Fibroblast of the aortic adventitia (primary cell): ENCODE measurements at regions not wholly inside any gene's neighbourhood (a gene's known extent, or its start where the extent isn't known, plus 50 kb on each side); places are given as distances from the start of the nearest gene placed in this dataset.

ENCODE experiments used
- DNase-seq: peaks from one replicate; pipeline ENCODE4 v3.0.0-alpha.2; 2010; ENCODE audit warnings: low read depth
- H3K4me3 ChIP-seq: 2 replicates; pipeline ENCODE4 v1.5.1; 2011; ENCODE audit warnings: low read depth, mild to moderate bottlenecking, control low read depth, low read length, moderate library complexity
- TF ChIP-seq, protein P1 (sequence below): IDR thresholded peaks from 2 replicates; pipeline ENCODE4 v1.5.1; 2011; ENCODE audit warnings: mild to moderate bottlenecking, low read length, control low read depth, inconsistent platforms; ENCODE audit not compliant: insufficient read depth

GRCh38 chr2:40886655-40887054 is 434.8 kb upstream of the SLC8A1 start:
- DNase-seq: no peak
- TF ChIP-seq, protein P1, sequence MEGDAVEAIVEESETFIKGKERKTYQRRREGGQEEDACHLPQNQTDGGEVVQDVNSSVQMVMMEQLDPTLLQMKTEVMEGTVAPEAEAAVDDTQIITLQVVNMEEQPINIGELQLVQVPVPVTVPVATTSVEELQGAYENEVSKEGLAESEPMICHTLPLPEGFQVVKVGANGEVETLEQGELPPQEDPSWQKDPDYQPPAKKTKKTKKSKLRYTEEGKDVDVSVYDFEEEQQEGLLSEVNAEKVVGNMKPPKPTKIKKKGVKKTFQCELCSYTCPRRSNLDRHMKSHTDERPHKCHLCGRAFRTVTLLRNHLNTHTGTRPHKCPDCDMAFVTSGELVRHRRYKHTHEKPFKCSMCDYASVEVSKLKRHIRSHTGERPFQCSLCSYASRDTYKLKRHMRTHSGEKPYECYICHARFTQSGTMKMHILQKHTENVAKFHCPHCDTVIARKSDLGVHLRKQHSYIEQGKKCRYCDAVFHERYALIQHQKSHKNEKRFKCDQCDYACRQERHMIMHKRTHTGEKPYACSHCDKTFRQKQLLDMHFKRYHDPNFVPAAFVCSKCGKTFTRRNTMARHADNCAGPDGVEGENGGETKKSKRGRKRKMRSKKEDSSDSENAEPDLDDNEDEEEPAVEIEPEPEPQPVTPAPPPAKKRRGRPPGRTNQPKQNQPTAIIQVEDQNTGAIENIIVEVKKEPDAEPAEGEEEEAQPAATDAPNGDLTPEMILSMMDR: no peak
- no peak overlapping the region for H3K4me3 ChIP-seq

- no peak for DNase-seq
- TF ChIP-seq, protein P1: no peak
- H3K4me3 ChIP-seq: no peak overlapping the region
Observed at GRCh38 chr2:40896358-40896757, 444.5 kb upstream of the SLC8A1 start.

GRCh38 chr2:40914666-40915065 is 462.8 kb upstream of the SLC8A1 start:
- no peak for DNase-seq
- H3K4me3 ChIP-seq: no peak overlapping the region
- TF ChIP-seq, protein P1: no peak

DNA sequence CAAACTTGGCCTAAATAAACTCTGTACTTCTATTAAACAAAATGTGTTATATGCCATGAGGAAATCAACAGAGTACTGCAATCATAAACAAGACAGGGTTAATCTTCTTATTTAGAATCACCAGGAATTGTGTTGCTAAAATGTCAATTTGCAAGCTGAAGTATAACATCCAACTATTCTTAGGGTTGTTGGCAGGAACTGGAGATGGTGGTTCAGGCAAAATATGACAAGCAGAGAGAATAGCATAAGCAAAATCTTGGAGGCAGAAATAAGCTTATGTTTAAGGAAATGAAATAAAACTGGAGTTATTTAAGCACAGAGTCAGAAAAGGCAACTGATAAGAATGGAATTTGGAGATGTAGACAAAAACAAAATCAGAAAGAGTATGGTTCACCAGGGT is 463.8 kb upstream of the SLC8A1 start:
- DNase-seq: no peak
- H3K4me3 ChIP-seq: no peak overlapping the region
- TF ChIP-seq, protein P1: no peak

GRCh38 chr2:40935349-40935748 is 483.5 kb upstream of the SLC8A1 start:
- no peak overlapping the region for H3K4me3 ChIP-seq
- TF ChIP-seq, protein P1: no peak
- DNase-seq: no peak

DNA sequence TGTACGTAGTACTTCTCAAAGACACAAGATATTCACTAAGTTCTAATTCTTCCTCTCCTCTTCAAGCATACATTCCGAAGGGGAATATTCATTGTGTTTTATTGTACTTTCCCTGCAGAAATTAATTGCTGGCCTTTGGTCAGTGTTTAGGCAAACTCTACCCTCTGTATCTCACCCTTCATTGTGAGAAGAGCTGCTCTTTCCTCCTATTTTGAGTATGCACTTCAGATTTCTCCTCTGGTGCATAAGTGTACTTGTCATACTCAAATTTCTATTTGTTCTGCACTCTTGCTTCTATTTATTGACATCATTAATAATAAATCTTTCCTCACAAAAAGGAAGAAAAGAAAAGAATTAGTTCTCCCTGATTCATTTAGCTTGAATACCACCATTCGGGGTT is 485.4 kb upstream of the SLC8A1 start:
- no peak overlapping the region for H3K4me3 ChIP-seq
- DNase-seq: no peak
- TF ChIP-seq, protein P1: no peak

DNA sequence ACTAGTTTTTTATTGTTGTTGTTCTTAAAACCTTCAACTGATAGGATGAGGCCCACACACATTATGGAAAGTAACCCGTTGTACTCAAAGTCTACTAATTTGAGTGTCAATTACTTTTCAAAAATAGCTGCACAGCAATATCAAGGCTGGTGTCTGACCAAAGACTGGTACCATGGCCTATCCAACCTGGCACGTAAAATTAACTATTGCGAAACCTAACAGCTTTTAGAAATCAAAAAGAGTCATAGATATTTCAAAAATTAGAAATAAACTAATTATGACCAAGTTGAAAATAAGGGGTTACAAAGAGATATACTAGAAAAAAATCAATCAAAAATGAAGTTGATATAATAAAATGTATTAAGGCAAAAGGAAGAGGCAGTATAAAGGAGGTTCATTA is 501.5 kb upstream of the SLC8A1 start:
- DNase-seq: no peak
- no peak overlapping the region for H3K4me3 ChIP-seq
- TF ChIP-seq, protein P1: no peak
